Right lung (tissue), 2 donors: ENCODE measurements at regions not wholly inside any gene's neighbourhood (a gene's known extent, or its start where the extent isn't known, plus 50 kb on each side); places are given as distances from the start of the nearest gene placed in this dataset.
"Not testable (repeated sequence)": the region's sequence is repeated elsewhere in the genome, so short reads cannot be mapped to it uniquely, and the experiment has no call there.

ENCODE experiments used
- DNase-seq, 2 donors: peaks; one replicate each; pipeline ENCODE4 v3.0.0-alpha.2; 2013

GRCh38 chr7:34207810-34208209 is 302.5 kb downstream of the BMPER start:
- no peak for DNase-seq

- DNase-seq: no peak
Observed at GRCh38 chr7:34208878-34209621, 303.7 kb downstream of the BMPER start.

GRCh38 chr7:34211018-34211417 is 305.7 kb downstream of the BMPER start:
- no peak for DNase-seq

GRCh38 chr7:34217972-34218371 is 312.6 kb downstream of the BMPER start:
- DNase-seq: no peak

GRCh38 chr7:34219153-34219718 is 313.9 kb downstream of the BMPER start:
- no peak for DNase-seq

- DNase-seq: no peak
Observed at GRCh38 chr7:34220506-34221185, 315.3 kb downstream of the BMPER start.

GRCh38 chr7:34222316-34222715 is 317.0 kb downstream of the BMPER start:
- no peak for DNase-seq

- no peak for DNase-seq
Observed at GRCh38 chr7:34222722-34223121, 317.4 kb downstream of the BMPER start.

GRCh38 chr7:34224281-34224680 is 318.9 kb downstream of the BMPER start:
- DNase-seq: no peak

- DNase-seq: no peak
Observed at GRCh38 chr7:34225193-34225592, 319.9 kb downstream of the BMPER start.

- no peak for DNase-seq
Observed at GRCh38 chr7:34227525-34227924, 322.2 kb downstream of the BMPER start.

GRCh38 chr7:34235101-34235500 is 329.8 kb downstream of the BMPER start:
- DNase-seq: not testable (repeated sequence)

GRCh38 chr7:34236057-34236456 is 330.7 kb downstream of the BMPER start:
- DNase-seq: no peak

- no peak for DNase-seq
Observed at GRCh38 chr7:34236839-34237492, 331.6 kb downstream of the BMPER start.

- no peak for DNase-seq
Observed at GRCh38 chr7:34237493-34237849, 332.1 kb downstream of the BMPER start.

GRCh38 chr7:34240417-34240816 is 335.1 kb downstream of the BMPER start:
- DNase-seq: no peak

GRCh38 chr7:34242391-34242790 is 337.1 kb downstream of the BMPER start:
- DNase-seq: no peak

GRCh38 chr7:34245246-34245645 is 339.9 kb downstream of the BMPER start:
- DNase-seq: no peak

- no peak for DNase-seq
Observed at GRCh38 chr7:34247468-34247867, 342.1 kb downstream of the BMPER start.

- no peak for DNase-seq
Observed at GRCh38 chr7:34249192-34249591, 343.9 kb downstream of the BMPER start.

GRCh38 chr7:34260279-34260678 is 354.9 kb downstream of the BMPER start:
- no peak for DNase-seq

GRCh38 chr7:34263168-34263567 is 357.8 kb downstream of the BMPER start:
- DNase-seq: no peak

- no peak for DNase-seq
Observed at GRCh38 chr7:34269084-34269483, 363.7 kb downstream of the BMPER start.
